ENCODE measurements at regions not wholly inside any gene's neighbourhood (a gene's known extent, or its start where the extent isn't known, plus 50 kb on each side); places are given as distances from the start of the nearest gene placed in this dataset.
"Not testable (repeated sequence)": the region's sequence is repeated elsewhere in the genome, so short reads cannot be mapped to it uniquely, and the experiment has no call there.

- no peaks in the 10 kb centered on the region for H3K9me3 ChIP-seq
- ATAC-seq (ENCODE audit: insufficient number of reproducible peaks, low FRiP score, low read depth): no peak
- no peak for TF ChIP-seq CTCF (IDR thresholded peaks at IDR 0.05)
Measured at GRCh38 chr7:67673861-67674260, 677.2 kb downstream of the TYW1 start.

GRCh38 chr7:67674862-67675261 lies 678.2 kb downstream of the TYW1 start:
- not testable (repeated sequence) for H3K4me1 ChIP-seq (ENCODE audit: control insufficient read depth in 1 of 2, low read depth in 2 of 2); H3K27ac ChIP-seq; ATAC-seq (ENCODE audit: insufficient number of reproducible peaks, low FRiP score, low read depth); DNase-seq (ENCODE audit: low spot score); H3K4me3 ChIP-seq; H3K36me3 ChIP-seq; H3K9me3 ChIP-seq; H3K27me3 ChIP-seq (replicated peaks; ENCODE audit: insufficient read depth)

More at GRCh38 chr7:67673861-67674260, 677.2 kb downstream of the TYW1 start:
- no peak overlapping the region for H3K27ac ChIP-seq
- no peaks in the 10 kb centered on the region for H3K36me3 ChIP-seq
- no peak for DNase-seq (ENCODE audit: low spot score)
- no peaks in the 10 kb centered on the region for H3K4me1 ChIP-seq (ENCODE audit: control insufficient read depth in 1 of 2, low read depth in 2 of 2)
- H3K27me3 ChIP-seq (replicated peaks; ENCODE audit: insufficient read depth): no peaks in the 10 kb centered on the region
- H3K4me3 ChIP-seq: no peak overlapping the region

- Histone ChIP-seq H3K4me3 (no peak overlapping the region), H3K4me1 (ENCODE audit: control insufficient read depth in 1 of 2, low read depth in 2 of 2) (no peaks in the 10 kb centered on the region), H3K27me3 (replicated peaks; ENCODE audit: insufficient read depth) (no peaks in the 10 kb centered on the region), H3K27ac (no peak overlapping the region), H3K9me3 (no peaks in the 10 kb centered on the region), H3K36me3 (no peaks in the 10 kb centered on the region)
- no peak for TF ChIP-seq CTCF (IDR thresholded peaks at IDR 0.05)
- no peak for DNase-seq (ENCODE audit: low spot score)
- ATAC-seq (ENCODE audit: insufficient number of reproducible peaks, low FRiP score, low read depth): no peak
Measured at GRCh38 chr7:67675971-67676370, 679.3 kb downstream of the TYW1 start.

- Histone ChIP-seq H3K4me3 (no peak overlapping the region), H3K27ac (no peak overlapping the region), H3K36me3 (no peaks in the 10 kb centered on the region), H3K9me3 (no peaks in the 10 kb centered on the region), H3K27me3 (replicated peaks; ENCODE audit: insufficient read depth) (no peaks in the 10 kb centered on the region), H3K4me1 (ENCODE audit: control insufficient read depth in 1 of 2, low read depth in 2 of 2) (no peaks in the 10 kb centered on the region)
- DNase-seq (ENCODE audit: low spot score): no peak
- no peak for ATAC-seq (ENCODE audit: insufficient number of reproducible peaks, low FRiP score, low read depth)
- no peak for TF ChIP-seq CTCF (IDR thresholded peaks at IDR 0.05)
Measured at GRCh38 chr7:67678419-67678818, 681.8 kb downstream of the TYW1 start.

- Histone ChIP-seq H3K36me3 (no peaks in the 10 kb centered on the region), H3K27me3 (replicated peaks; ENCODE audit: insufficient read depth) (no peaks in the 10 kb centered on the region), H3K27ac (no peak overlapping the region), H3K4me1 (ENCODE audit: control insufficient read depth in 1 of 2, low read depth in 2 of 2) (no peaks in the 10 kb centered on the region), H3K9me3 (no peaks in the 10 kb centered on the region), H3K4me3 (no peak overlapping the region)
- TF ChIP-seq CTCF (IDR thresholded peaks at IDR 0.05): no peak
- ATAC-seq (ENCODE audit: insufficient number of reproducible peaks, low FRiP score, low read depth) (no peak), DNase-seq (ENCODE audit: low spot score) (no peak)
Measured at GRCh38 chr7:67683628-67684027, 687.0 kb downstream of the TYW1 start.

GRCh38 chr7:67690700-67691099 lies 694.1 kb downstream of the TYW1 start:
- H3K9me3 ChIP-seq: no peaks in the 10 kb centered on the region
- H3K36me3 ChIP-seq: no peaks in the 10 kb centered on the region
- no peak for TF ChIP-seq CTCF (IDR thresholded peaks at IDR 0.05)
- DNase-seq (ENCODE audit: low spot score) (no peak), ATAC-seq (ENCODE audit: insufficient number of reproducible peaks, low FRiP score, low read depth) (no peak)
- H3K4me3 ChIP-seq: no peak overlapping the region
- no peak overlapping the region for H3K27ac ChIP-seq
- H3K27me3 ChIP-seq (replicated peaks; ENCODE audit: insufficient read depth): no peaks in the 10 kb centered on the region
- no peaks in the 10 kb centered on the region for H3K4me1 ChIP-seq (ENCODE audit: control insufficient read depth in 1 of 2, low read depth in 2 of 2)
